IMR-90 (cell line): ENCODE measurements at regions not wholly inside any gene's neighbourhood (a gene's known extent, or its start where the extent isn't known, plus 50 kb on each side); places are given as distances from the start of the nearest gene placed in this dataset.

Experiments
- ATAC-seq: fragments of 200-7000 bp; cut with Tn5 transposase; 2 replicates; pipeline ENCODE4 v1.9.1; 2020; ENCODE audit warnings: low read depth, mild to moderate bottlenecking, moderate library complexity
- BruUV-seq: library from RNA; stranded (reverse); fragments of 400-500 nt; replicated peaks from 2 replicates; lab custom pipeline; 2021; lab: Mats Ljungman, UMichigan
- CTCF ChIA-PET: fragments of 300-600 bp; formaldehyde crosslinking; extraction: SDS; loops from one replicate; lab custom pipeline; 2021; ENCODE audit warnings: antibody characterized with exemption; lab: Yijun Ruan, JAX
- POLR2A ChIA-PET: fragments of 300-600 bp; sonication (Branson Sonifier 250); formaldehyde crosslinking; loops from one replicate; lab custom pipeline; 2022; ENCODE audit warnings: antibody characterized with exemption; ENCODE audit not compliant: unreplicated experiment; lab: Charles Lee
- DNase-seq: peaks from one replicate; pipeline ENCODE4 v3.0.0; 2013
- H2AFZ ChIP-seq: replicated peaks from 2 replicates; pipeline ENCODE3; 2013; ENCODE audit warnings: low read length, mild to moderate bottlenecking; ENCODE audit not compliant: poor library complexity
- H2AK5ac ChIP-seq: 2 replicates; pipeline ENCODE4 v1.6.1; 2013; ENCODE audit warnings: low read depth, low read length, inconsistent platforms
- H2AK9ac ChIP-seq: replicated peaks from 2 replicates; pipeline ENCODE3; 2013; ENCODE audit warnings: mild to moderate bottlenecking, low read depth, low read length, moderate library complexity; ENCODE audit not compliant: poor library complexity
- H2BK120ac ChIP-seq: 2 replicates; pipeline ENCODE4 v1.6.1; 2013; ENCODE audit warnings: low read depth, low read length, inconsistent platforms
- H2BK15ac ChIP-seq: 3 replicates; pipeline ENCODE4 v1.6.1; 2013; ENCODE audit warnings: low read depth, low read length, inconsistent platforms
- H2BK20ac ChIP-seq: 2 replicates; pipeline ENCODE4 v1.6.1; 2013; ENCODE audit warnings: low read depth, mild to moderate bottlenecking, inconsistent platforms, low read length, moderate library complexity
- H2BK5ac ChIP-seq: 2 replicates; pipeline ENCODE4 v1.6.1; 2013; ENCODE audit warnings: mild to moderate bottlenecking, low read depth, low read length, inconsistent platforms; ENCODE audit not compliant: poor library complexity, severe bottlenecking
- H3K14ac ChIP-seq: replicated peaks from 2 replicates; pipeline ENCODE4 v1.6.1; 2013; ENCODE audit warnings: low read depth, low read length, inconsistent platforms
- H3K18ac ChIP-seq: 2 replicates; pipeline ENCODE4 v1.6.1; 2013; ENCODE audit warnings: low read depth, low read length, control low read depth
- H3K23ac ChIP-seq: 2 replicates; pipeline ENCODE4 v1.6.1; 2013; ENCODE audit warnings: low read depth, low read length, inconsistent platforms
- H3K27ac ChIP-seq: 2 replicates; pipeline ENCODE4 v1.5.1; 2013; ENCODE audit warnings: mild to moderate bottlenecking, control low read depth, low read length; ENCODE audit not compliant: insufficient read depth
- H3K27me3 ChIP-seq: 2 replicates; pipeline ENCODE4 v1.6.1; 2013; ENCODE audit warnings: low read length; ENCODE audit not compliant: control insufficient read depth, insufficient read depth
- H3K36me3 ChIP-seq: 2 replicates; pipeline ENCODE4 v1.6.1; 2013; ENCODE audit warnings: low read length, mixed read lengths; ENCODE audit not compliant: control insufficient read depth, insufficient read depth
- H3K4ac ChIP-seq: 2 replicates; pipeline ENCODE4 v1.6.1; 2013; ENCODE audit warnings: low read depth, low read length, inconsistent platforms
- H3K4me1 ChIP-seq: 2 replicates; pipeline ENCODE4 v1.6.1; 2013; ENCODE audit warnings: low read length, mixed read lengths; ENCODE audit not compliant: control insufficient read depth, insufficient read depth
- H3K4me2 ChIP-seq: 2 replicates; pipeline ENCODE4 v1.6.1; 2013; ENCODE audit warnings: low read depth, mild to moderate bottlenecking, control low read depth, low read length, moderate library complexity
- H3K4me3 ChIP-seq: 2 replicates; pipeline ENCODE4 v1.5.1; 2013; ENCODE audit warnings: low read depth, mild to moderate bottlenecking, control low read depth, low read length, moderate library complexity; ENCODE audit not compliant: insufficient read depth
- H3K56ac ChIP-seq: 2 replicates; pipeline ENCODE4 v1.6.1; 2013; ENCODE audit warnings: low read length, inconsistent platforms; ENCODE audit not compliant: insufficient read depth; ENCODE audit errors: extremely low read depth
- H3K79me1 ChIP-seq, 2 experiments: 2 replicates each; pipeline ENCODE4 v1.6.1; 2013; ENCODE audit warnings: low read length in 2 of 2, inconsistent platforms in 1 of 2, low read depth in 1 of 2
- H3K9ac ChIP-seq: 2 replicates; pipeline ENCODE4 v1.6.1; 2013; ENCODE audit warnings: low read depth, low read length, control low read depth
- H3K9me1 ChIP-seq: 2 replicates; pipeline ENCODE4 v1.6.1; 2013; ENCODE audit warnings: low read length, inconsistent platforms; ENCODE audit not compliant: insufficient read depth
- H3K9me3 ChIP-seq: 2 replicates; pipeline ENCODE4 v1.6.1; 2013; ENCODE audit warnings: low read length; ENCODE audit not compliant: control insufficient read depth, insufficient read depth
- H4K20me1 ChIP-seq: 2 replicates; pipeline ENCODE4 v1.6.1; 2013; ENCODE audit warnings: low read length, inconsistent platforms; ENCODE audit not compliant: insufficient read depth
- H4K5ac ChIP-seq: 2 replicates; pipeline ENCODE4 v1.6.1; 2013; ENCODE audit warnings: mild to moderate bottlenecking, low read depth, low read length, control low read depth
- H4K8ac ChIP-seq, 2 experiments: 2 replicates each; pipeline ENCODE4 v1.6.1; 2013; ENCODE audit warnings: low read depth in 2 of 2, low read length in 2 of 2, control low read depth in 1 of 2, inconsistent platforms in 1 of 2
- H4K91ac ChIP-seq: 2 replicates; pipeline ENCODE4 v1.6.1; 2013; ENCODE audit warnings: low read depth, low read length, inconsistent platforms; ENCODE audit not compliant: insufficient read depth
- CEBPB ChIP-seq: IDR thresholded peaks from 2 replicates; pipeline ENCODE4 v1.6.1; 2012; ENCODE audit warnings: low read depth, low read length, improper control_type of control experiment
- WGBS, 2 experiments: methylation state at CpG; one replicate each; pipeline versions ENCODE4 v1.1.5 to v1.1.7; 2013; ENCODE audit warnings: missing lambda C conversion rate in 2 of 2; ENCODE audit not compliant: insufficient read length in 1 of 2; ENCODE audit errors: extremely low coverage in 2 of 2; 5-methylcytosine and 5-hydroxymethylcytosine counted together
- dilution Hi-C: fragments of 300-500 bp; cut with HindIII; formaldehyde crosslinking; loops from one replicate; pipeline ENCODE4 v1.14.3; 2018; ENCODE audit warnings: low sequenced_read_pairs; ENCODE audit not compliant: unreplicated experiment
- in situ Hi-C: fragments of 300-500 bp; cut with MboI; formaldehyde crosslinking; loops from 3 replicates; pipeline ENCODE4 v1.14.3; 2019; ENCODE audit warnings: low sequenced_read_pairs, inconsistent platforms, mixed read lengths
- intact Hi-C: fragments of 100-400 bp; cut with micrococcal nuclease; formaldehyde crosslinking; loops from 2 replicates; pipeline ENCODE4 v1.10.0; 2022

DNA sequence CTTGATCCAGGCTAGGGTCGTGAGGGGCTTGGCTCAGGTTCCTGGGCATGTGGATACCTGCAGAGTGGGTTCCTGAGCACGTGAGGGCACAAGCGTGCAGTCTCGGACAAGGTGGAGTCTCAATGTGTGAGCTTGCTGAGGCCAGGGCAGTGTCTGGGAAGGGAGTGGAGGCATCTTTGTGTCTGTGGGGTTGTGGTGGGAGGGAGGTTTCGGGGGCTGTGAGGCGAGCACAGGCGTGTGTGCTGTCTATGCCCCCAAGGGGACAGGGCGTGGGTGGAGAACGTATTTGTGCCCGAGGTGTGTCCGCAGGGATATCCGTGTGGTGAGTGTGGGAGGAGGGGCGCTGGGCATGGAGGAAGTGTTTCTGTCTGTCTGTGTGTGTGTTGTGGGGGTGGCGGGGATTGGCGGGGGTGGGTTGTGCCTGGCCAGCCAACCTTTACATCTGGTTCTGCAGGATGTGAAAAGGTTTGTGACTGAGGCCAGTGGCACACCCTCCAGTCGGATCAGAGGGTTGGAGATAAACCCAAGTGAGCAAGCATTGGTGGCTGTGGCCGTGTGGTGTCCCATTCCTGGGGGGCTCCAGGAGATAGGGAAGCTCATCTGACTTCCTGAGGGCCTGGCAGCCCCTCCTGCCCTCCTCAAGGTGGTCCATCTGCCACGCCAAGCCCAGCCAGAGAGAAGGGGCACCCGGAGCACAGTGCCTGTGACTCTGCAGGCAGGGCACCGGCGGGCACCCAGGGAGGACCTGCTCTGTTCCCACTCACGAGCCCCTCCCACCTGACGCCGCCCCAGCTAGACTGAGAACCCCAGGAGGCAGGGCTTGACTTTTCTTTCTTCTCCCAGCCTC lies 57.1 kb downstream of the ZFP36L2 start:
- Histone ChIP-seq H3K36me3 (no peaks in the 10 kb centered on the region), H4K5ac (peak overlapping the region; percentile 81), H3K27me3 (no peaks in the 10 kb centered on the region), H3K9me1 (peaks cover 7% of the 10 kb centered on the region), H3K14ac (peak overlapping the region; percentile 91), H3K4ac (peak overlapping the region; percentile 89), H4K20me1 (no peaks in the 10 kb centered on the region), H4K91ac (peak overlapping the region; percentile 89), H2BK120ac (peak overlapping the region; percentile 79), H2BK15ac (peak overlapping the region; percentile 93; the same call in 2 of the 3 replicates), H2AFZ (peak overlapping the region; percentile 89), H3K79me1 (no peaks in the 10 kb centered on the region), H4K8ac (peak overlapping the region; percentile 60 to 86), H3K9ac (no peak overlapping the region; the same call in 1 of the 2 replicates), H2BK20ac (peak overlapping the region; percentile 61; the same call in 1 of the 2 replicates), H2AK9ac (peak overlapping the region; percentile 88), H3K4me1 (peaks cover 15% of the 10 kb centered on the region), H3K27ac (peak overlapping the region; percentile 16; the same call in 1 of the 2 replicates), H3K23ac (peak overlapping the region; percentile 13; the same call in 1 of the 2 replicates), H3K4me3 (no peak overlapping the region), H3K56ac (no peak overlapping the region), H3K18ac (peak overlapping the region; percentile 72), H3K9me3 (peaks cover 2% of the 10 kb centered on the region), H3K4me2 (no peak overlapping the region), H2AK5ac (peak overlapping the region; percentile 98), H2BK5ac (peak overlapping the region; percentile 44)
- dilution Hi-C loops (no loop called here), in situ Hi-C loops (no loop called here), intact Hi-C loops (no loop called here)
- WGBS, 2 experiments: 90% methylated on average over 6 of the region's 24 CpGs; no CpG with 5 or more reads in 1 of the 2 experiments
- TF ChIP-seq CEBPB: no peak
- ChIA-PET CTCF (no interaction called here), POLR2A (no interaction called here)
- DNase-seq (no peak), ATAC-seq (no peak)
- BruUV-seq: no TSS peak
